Body of pancreas (tissue), 4 donors: ENCODE measurements at regions not wholly inside any gene's neighbourhood (a gene's known extent, or its start where the extent isn't known, plus 50 kb on each side); places are given as distances from the start of the nearest gene placed in this dataset.

ENCODE experiments used
- CTCF ChIP-seq, 7 experiments: fragments of 450-650 bp in 4 of 7; fragments of 200-600 bp in 3 of 7; sonication (generic) in 3 of 7; IDR thresholded peaks; one replicate each; pipeline ENCODE4 v1.5.1; 2016 to 2019; ENCODE audit warnings: antibody characterized with exemption in 7 of 7
- POLR2A ChIP-seq, 3 donors: fragments of 450-650 bp; IDR thresholded peaks; one replicate each; pipeline ENCODE4 v1.6.1; 2016; ENCODE audit warnings: antibody characterized with exemption in 3 of 3, mild to moderate bottlenecking in 2 of 3

GRCh38 chr13:75180805-75181455 lies 301.0 kb downstream of the TBC1D4 start:
- TF ChIP-seq CTCF (IDR thresholded peaks at IDR 0.05) = no peak
- TF ChIP-seq POLR2A (IDR thresholded peaks at IDR 0.05) = no peak
